ENCODE measurements at regions not wholly inside any gene's neighbourhood (a gene's known extent, or its start where the extent isn't known, plus 50 kb on each side); places are given as distances from the start of the nearest gene placed in this dataset.

DNA sequence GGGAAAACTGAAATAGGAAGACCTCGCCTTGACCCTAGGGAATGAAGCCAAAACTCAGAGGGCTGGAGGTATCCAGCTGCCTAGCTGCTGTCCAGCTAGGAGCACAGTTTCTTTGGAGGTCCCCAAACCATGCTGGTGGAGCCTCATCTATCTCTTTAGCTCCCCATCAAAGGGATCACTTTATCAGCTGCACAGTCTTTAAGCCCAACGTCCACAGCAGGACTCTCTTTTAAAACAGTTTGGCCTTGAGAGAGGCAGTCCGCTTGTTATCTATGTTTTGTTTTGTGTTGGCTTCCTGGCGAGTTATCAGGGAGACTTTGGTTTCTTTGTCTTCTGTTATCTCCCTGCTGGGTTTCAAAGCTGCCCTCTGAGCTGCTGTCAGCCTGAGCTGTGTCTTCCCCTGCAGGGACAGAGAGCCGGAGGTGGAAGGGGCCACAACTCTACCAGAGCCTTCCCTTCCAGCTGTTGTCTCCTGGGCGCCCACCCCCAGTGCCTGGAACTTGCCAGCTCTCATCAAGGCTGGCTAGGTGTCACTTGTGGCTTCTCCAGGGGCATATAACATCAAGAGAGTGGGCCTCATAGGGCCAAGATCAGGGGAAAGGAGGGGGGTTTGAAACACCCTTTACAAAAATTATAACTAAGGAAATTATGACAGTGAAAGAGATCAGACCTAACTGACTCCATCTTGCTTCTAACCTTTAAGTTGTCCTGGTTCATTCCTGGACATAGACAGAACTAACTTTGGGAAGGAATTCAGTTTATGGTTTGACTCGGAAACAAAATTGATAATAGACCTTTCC is 61.4 kb upstream of the C15orf39 start:
- TF ChIP-seq, protein P1, sequence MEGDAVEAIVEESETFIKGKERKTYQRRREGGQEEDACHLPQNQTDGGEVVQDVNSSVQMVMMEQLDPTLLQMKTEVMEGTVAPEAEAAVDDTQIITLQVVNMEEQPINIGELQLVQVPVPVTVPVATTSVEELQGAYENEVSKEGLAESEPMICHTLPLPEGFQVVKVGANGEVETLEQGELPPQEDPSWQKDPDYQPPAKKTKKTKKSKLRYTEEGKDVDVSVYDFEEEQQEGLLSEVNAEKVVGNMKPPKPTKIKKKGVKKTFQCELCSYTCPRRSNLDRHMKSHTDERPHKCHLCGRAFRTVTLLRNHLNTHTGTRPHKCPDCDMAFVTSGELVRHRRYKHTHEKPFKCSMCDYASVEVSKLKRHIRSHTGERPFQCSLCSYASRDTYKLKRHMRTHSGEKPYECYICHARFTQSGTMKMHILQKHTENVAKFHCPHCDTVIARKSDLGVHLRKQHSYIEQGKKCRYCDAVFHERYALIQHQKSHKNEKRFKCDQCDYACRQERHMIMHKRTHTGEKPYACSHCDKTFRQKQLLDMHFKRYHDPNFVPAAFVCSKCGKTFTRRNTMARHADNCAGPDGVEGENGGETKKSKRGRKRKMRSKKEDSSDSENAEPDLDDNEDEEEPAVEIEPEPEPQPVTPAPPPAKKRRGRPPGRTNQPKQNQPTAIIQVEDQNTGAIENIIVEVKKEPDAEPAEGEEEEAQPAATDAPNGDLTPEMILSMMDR (IDR thresholded peaks at IDR 0.05; ENCODE audit: insufficient read depth, low read length, poor library complexity, severe bottlenecking), result no peak
- no peak for TF ChIP-seq EZH2phosphoT487 (conservative IDR thresholded peaks at IDR 0.05; ENCODE audit: low read length)

Data from SU-DHL-6 (cell line).